ENCODE measurements at regions not wholly inside any gene's neighbourhood (a gene's known extent, or its start where the extent isn't known, plus 50 kb on each side); places are given as distances from the start of the nearest gene placed in this dataset.

GRCh38 chr6:119980802-119981201 is 631.2 kb upstream of the MAN1A1 start:
- TF ChIP-seq ASH2L (IDR thresholded peaks at IDR 0.05; ENCODE audit: low read length) (no peak), EZH2 (IDR thresholded peaks at IDR 0.05; ENCODE audit: low read depth, low read length, severe bottlenecking) (no peak), CTCF (IDR thresholded peaks at IDR 0.05; ENCODE audit: control extremely low read depth in 1 of 3, insufficient read depth in 1 of 3, low read depth in 1 of 3, low read length in 3 of 3) (no peak)
